ENCODE measurements at regions not wholly inside any gene's neighbourhood (a gene's known extent, or its start where the extent isn't known, plus 50 kb on each side); places are given as distances from the start of the nearest gene placed in this dataset.

DNA sequence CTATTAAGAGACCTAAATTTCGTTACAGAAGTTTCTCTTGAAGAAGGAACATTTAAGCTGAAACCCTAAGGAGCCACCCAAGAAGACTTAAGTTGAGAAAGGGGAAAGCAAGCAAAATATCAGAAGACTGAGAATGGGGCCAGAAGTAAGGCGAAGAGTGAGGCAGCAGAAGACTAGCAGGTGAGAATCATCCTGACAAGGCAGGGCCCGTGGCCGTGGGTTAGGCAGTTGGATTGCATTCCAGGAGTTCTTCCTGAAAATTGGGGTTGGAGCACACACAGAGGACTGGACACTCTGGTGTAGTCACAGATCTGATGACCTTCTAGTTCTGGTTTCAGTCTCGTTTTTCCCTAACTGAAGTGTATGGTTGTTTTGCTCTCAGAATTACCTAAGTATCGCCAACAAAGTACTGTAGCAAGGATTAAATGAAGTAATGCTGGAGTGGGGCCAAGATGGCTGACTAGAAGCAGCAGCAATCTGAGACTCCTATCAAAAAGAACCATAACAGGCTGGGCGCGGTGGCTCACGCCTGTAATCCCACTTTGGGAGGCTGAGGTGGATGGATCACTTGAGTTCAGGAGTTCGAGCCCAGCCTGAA is 94.4 kb upstream of the GUCY1A1 start:
- Histone ChIP-seq H3F3A (replicated peaks; ENCODE audit: low read depth) (no peaks in the 10 kb centered on the region), H3K4me3 (no peak overlapping the region), H3K4me1 (ENCODE audit: insufficient read depth) (no peaks in the 10 kb centered on the region), H3K36me3 (ENCODE audit: insufficient read depth) (no peaks in the 10 kb centered on the region), H2AFZ (no peak overlapping the region), H3K27me3 (ENCODE audit: insufficient read depth) (no peaks in the 10 kb centered on the region), H3K9me2 (ENCODE audit: insufficient read depth) (no peaks in the 10 kb centered on the region), H3K4me2 (no peak overlapping the region), H4K20me1 (replicated peaks; ENCODE audit: insufficient read depth) (no peaks in the 10 kb centered on the region), H3K27ac (ENCODE audit: low read depth) (no peak overlapping the region), H3K79me2 (replicated peaks; ENCODE audit: insufficient read depth) (no peaks in the 10 kb centered on the region)
- H3K4me1 Mint-ChIP-seq = no peaks in the 10 kb centered on the region
- DNase-seq (ENCODE audit: low spot score) (no peak), ATAC-seq (no peak)
- H3K27ac Mint-ChIP-seq = no peak overlapping the region; the same call in 1 of the 2 replicates
- H3K36me3 Mint-ChIP-seq (ENCODE audit: low read depth) = no peaks in the 10 kb centered on the region; the same call in 2 of the 3 replicates
- no peaks in the 10 kb centered on the region for H3K9me3 Mint-ChIP-seq
- TF ChIP-seq ZNF114 (CRISPR knock-in tag; IDR thresholded peaks at IDR 0.05) (no peak), NANOG (IDR thresholded peaks at IDR 0.05; ENCODE audit: borderline replicate concordance) (no peak), STAT1 (IDR thresholded peaks at IDR 0.05; ENCODE audit: unreplicated experiment) (no peak), JUNB (IDR thresholded peaks at IDR 0.05; ENCODE audit: unreplicated experiment) (no peak), CREB1 (CRISPR knock-in tag; IDR thresholded peaks at IDR 0.05; ENCODE audit: low read depth) (no peak), ZNF331 (CRISPR knock-in tag; IDR thresholded peaks at IDR 0.05; ENCODE audit: low read depth) (no peak), EZH2 (IDR thresholded peaks at IDR 0.05; ENCODE audit: low read depth, unreplicated experiment) (no peak), EZH2phosphoT487 (IDR thresholded peaks at IDR 0.05; ENCODE audit: unreplicated experiment) (no peak)
- TF ChIP-seq, protein P1, sequence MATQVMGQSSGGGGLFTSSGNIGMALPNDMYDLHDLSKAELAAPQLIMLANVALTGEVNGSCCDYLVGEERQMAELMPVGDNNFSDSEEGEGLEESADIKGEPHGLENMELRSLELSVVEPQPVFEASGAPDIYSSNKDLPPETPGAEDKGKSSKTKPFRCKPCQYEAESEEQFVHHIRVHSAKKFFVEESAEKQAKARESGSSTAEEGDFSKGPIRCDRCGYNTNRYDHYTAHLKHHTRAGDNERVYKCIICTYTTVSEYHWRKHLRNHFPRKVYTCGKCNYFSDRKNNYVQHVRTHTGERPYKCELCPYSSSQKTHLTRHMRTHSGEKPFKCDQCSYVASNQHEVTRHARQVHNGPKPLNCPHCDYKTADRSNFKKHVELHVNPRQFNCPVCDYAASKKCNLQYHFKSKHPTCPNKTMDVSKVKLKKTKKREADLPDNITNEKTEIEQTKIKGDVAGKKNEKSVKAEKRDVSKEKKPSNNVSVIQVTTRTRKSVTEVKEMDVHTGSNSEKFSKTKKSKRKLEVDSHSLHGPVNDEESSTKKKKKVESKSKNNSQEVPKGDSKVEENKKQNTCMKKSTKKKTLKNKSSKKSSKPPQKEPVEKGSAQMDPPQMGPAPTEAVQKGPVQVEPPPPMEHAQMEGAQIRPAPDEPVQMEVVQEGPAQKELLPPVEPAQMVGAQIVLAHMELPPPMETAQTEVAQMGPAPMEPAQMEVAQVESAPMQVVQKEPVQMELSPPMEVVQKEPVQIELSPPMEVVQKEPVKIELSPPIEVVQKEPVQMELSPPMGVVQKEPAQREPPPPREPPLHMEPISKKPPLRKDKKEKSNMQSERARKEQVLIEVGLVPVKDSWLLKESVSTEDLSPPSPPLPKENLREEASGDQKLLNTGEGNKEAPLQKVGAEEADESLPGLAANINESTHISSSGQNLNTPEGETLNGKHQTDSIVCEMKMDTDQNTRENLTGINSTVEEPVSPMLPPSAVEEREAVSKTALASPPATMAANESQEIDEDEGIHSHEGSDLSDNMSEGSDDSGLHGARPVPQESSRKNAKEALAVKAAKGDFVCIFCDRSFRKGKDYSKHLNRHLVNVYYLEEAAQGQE (IDR thresholded peaks at IDR 0.05; ENCODE audit: unreplicated experiment) = no peak
- TF ChIP-seq, protein P2, sequence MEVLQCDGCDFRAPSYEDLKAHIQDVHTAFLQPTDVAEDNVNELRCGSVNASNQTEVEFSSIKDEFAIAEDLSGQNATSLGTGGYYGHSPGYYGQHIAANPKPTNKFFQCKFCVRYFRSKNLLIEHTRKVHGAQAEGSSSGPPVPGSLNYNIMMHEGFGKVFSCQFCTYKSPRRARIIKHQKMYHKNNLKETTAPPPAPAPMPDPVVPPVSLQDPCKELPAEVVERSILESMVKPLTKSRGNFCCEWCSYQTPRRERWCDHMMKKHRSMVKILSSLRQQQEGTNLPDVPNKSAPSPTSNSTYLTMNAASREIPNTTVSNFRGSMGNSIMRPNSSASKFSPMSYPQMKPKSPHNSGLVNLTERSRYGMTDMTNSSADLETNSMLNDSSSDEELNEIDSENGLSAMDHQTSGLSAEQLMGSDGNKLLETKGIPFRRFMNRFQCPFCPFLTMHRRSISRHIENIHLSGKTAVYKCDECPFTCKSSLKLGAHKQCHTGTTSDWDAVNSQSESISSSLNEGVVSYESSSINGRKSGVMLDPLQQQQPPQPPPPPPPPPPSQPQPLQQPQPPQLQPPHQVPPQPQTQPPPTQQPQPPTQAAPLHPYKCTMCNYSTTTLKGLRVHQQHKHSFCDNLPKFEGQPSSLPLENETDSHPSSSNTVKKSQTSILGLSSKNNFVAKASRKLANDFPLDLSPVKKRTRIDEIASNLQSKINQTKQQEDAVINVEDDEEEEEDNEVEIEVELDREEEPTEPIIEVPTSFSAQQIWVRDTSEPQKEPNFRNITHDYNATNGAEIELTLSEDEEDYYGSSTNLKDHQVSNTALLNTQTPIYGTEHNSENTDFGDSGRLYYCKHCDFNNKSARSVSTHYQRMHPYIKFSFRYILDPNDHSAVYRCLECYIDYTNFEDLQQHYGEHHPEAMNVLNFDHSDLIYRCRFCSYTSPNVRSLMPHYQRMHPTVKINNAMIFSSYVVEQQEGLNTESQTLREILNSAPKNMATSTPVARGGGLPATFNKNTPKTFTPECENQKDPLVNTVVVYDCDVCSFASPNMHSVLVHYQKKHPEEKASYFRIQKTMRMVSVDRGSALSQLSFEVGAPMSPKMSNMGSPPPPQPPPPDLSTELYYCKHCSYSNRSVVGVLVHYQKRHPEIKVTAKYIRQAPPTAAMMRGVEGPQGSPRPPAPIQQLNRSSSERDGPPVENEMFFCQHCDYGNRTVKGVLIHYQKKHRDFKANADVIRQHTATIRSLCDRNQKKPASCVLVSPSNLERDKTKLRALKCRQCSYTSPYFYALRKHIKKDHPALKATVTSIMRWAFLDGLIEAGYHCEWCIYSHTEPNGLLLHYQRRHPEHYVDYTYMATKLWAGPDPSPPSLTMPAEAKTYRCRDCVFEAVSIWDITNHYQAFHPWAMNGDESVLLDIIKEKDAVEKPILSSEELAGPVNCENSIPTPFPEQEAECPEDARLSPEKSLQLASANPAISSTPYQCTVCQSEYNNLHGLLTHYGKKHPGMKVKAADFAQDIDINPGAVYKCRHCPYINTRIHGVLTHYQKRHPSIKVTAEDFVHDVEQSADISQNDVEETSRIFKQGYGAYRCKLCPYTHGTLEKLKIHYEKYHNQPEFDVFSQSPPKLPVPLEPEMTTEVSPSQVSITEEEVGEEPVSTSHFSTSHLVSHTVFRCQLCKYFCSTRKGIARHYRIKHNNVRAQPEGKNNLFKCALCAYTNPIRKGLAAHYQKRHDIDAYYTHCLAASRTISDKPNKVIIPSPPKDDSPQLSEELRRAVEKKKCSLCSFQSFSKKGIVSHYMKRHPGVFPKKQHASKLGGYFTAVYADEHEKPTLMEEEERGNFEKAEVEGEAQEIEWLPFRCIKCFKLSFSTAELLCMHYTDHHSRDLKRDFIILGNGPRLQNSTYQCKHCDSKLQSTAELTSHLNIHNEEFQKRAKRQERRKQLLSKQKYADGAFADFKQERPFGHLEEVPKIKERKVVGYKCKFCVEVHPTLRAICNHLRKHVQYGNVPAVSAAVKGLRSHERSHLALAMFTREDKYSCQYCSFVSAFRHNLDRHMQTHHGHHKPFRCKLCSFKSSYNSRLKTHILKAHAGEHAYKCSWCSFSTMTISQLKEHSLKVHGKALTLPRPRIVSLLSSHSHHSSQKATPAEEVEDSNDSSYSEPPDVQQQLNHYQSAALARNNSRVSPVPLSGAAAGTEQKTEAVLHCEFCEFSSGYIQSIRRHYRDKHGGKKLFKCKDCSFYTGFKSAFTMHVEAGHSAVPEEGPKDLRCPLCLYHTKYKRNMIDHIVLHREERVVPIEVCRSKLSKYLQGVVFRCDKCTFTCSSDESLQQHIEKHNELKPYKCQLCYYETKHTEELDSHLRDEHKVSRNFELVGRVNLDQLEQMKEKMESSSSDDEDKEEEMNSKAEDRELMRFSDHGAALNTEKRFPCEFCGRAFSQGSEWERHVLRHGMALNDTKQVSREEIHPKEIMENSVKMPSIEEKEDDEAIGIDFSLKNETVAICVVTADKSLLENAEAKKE (CRISPR knock-in tag; IDR thresholded peaks at IDR 0.05) = no peak
- TF ChIP-seq, protein P3, sequence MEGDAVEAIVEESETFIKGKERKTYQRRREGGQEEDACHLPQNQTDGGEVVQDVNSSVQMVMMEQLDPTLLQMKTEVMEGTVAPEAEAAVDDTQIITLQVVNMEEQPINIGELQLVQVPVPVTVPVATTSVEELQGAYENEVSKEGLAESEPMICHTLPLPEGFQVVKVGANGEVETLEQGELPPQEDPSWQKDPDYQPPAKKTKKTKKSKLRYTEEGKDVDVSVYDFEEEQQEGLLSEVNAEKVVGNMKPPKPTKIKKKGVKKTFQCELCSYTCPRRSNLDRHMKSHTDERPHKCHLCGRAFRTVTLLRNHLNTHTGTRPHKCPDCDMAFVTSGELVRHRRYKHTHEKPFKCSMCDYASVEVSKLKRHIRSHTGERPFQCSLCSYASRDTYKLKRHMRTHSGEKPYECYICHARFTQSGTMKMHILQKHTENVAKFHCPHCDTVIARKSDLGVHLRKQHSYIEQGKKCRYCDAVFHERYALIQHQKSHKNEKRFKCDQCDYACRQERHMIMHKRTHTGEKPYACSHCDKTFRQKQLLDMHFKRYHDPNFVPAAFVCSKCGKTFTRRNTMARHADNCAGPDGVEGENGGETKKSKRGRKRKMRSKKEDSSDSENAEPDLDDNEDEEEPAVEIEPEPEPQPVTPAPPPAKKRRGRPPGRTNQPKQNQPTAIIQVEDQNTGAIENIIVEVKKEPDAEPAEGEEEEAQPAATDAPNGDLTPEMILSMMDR (conservative IDR thresholded peaks at IDR 0.05; ENCODE audit: low read depth in 2 of 2) = no peak
- TF ChIP-seq, protein P4, sequence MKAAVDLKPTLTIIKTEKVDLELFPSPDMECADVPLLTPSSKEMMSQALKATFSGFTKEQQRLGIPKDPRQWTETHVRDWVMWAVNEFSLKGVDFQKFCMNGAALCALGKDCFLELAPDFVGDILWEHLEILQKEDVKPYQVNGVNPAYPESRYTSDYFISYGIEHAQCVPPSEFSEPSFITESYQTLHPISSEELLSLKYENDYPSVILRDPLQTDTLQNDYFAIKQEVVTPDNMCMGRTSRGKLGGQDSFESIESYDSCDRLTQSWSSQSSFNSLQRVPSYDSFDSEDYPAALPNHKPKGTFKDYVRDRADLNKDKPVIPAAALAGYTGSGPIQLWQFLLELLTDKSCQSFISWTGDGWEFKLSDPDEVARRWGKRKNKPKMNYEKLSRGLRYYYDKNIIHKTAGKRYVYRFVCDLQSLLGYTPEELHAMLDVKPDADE (IDR thresholded peaks at IDR 0.05) = no peak
- peaks cover 2% of the 10 kb centered on the region for H3K27me3 Mint-ChIP-seq (ENCODE audit: insufficient read depth, low read depth, poor library complexity)
- no peak overlapping the region for H3K4me3 Mint-ChIP-seq

Data from GM23338 (cell line).